ENCODE measurements at regions not wholly inside any gene's neighbourhood (a gene's known extent, or its start where the extent isn't known, plus 50 kb on each side); places are given as distances from the start of the nearest gene placed in this dataset.

DNA sequence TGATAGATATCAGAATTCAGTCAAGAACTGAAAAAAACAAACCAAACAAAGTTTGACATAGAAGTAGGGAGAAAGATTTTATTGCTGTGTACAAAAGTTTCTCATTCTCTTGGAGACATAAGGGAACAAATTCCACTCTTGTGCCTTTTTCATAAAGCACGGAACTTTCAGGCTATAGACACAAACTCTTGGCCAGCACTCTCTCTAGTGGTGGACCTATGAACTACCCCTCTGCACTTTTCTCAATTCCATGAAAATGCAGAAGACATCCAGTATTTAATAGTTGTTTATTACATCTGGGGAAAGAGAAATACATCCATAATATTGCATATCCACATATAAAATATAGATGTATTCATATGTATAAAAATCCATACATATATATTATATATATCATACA lies 291.6 kb upstream of the HS3ST1 start:
- no peak overlapping the region for H3K4me3 ChIP-seq (ENCODE audit: low read depth, low read length)
- DNase-seq (ENCODE audit: low read depth), result peak; percentile 74
- TF ChIP-seq, protein P1, sequence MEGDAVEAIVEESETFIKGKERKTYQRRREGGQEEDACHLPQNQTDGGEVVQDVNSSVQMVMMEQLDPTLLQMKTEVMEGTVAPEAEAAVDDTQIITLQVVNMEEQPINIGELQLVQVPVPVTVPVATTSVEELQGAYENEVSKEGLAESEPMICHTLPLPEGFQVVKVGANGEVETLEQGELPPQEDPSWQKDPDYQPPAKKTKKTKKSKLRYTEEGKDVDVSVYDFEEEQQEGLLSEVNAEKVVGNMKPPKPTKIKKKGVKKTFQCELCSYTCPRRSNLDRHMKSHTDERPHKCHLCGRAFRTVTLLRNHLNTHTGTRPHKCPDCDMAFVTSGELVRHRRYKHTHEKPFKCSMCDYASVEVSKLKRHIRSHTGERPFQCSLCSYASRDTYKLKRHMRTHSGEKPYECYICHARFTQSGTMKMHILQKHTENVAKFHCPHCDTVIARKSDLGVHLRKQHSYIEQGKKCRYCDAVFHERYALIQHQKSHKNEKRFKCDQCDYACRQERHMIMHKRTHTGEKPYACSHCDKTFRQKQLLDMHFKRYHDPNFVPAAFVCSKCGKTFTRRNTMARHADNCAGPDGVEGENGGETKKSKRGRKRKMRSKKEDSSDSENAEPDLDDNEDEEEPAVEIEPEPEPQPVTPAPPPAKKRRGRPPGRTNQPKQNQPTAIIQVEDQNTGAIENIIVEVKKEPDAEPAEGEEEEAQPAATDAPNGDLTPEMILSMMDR (conservative IDR thresholded peaks at IDR 0.05; ENCODE audit: low read depth, low read length), result peak; percentile 82

DNA sequence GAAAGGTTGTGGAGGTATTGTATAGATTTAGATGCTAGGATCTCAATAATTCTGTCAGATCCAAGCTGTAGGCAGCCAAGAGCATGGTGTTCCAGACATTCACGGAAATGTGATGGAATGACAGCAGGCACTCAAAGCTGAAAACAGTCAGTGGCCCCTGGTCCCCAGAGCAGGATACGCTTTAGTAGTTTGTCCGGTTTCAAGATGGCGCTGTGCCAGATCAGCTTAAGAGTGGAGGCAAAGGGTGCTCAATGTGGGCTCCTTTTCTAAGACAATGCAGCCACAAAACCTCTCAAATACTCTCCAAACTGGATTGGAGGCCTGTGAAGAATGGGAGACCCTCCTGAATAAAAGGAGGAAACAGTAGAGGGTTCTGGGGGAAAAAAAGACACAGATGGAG lies 291.2 kb upstream of the HS3ST1 start:
- TF ChIP-seq, protein P1 (conservative IDR thresholded peaks at IDR 0.05; ENCODE audit: low read depth, low read length), result no peak
- H3K4me3 ChIP-seq (ENCODE audit: low read depth, low read length), result no peak overlapping the region
- DNase-seq (ENCODE audit: low read depth), result no peak

DNA sequence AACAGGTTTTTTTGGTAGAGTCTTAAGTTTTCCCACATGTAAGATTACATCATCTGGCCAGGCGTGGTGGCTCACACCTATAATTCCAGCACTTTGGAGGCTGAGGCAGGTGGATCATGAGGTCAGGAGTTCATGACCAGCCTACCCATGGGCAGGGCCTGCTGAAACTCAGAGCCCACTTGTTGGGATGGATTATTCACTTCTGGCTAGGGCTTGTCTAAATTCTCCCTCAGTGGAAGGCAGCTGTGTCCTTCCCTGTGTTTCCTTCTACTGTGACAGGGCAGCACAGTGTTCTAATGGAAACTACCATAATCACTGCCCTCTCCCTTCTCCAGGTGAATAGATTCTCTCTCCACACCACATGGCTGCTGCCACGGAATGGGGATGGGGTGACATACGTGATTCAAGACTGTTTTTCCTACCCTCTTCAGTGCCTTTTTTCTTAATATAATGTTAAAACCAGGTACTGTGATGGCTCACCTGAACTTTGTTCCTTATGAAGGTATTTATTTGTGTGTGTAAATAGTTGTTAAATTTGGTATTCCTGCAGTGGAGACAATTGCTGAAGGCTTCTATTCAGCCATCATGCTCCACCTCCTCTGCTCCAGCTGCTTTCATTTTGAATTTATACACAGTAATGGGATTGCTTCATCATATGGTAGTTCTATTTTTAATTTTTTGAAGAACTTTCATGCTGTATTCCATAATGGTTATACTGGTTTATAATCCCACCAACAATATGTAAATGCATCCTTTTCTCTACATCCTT lies 287.2 kb upstream of the HS3ST1 start:
- no peak overlapping the region for H3K4me3 ChIP-seq (ENCODE audit: low read depth, low read length)
- DNase-seq (ENCODE audit: low read depth), result no peak
- TF ChIP-seq, protein P1 (conservative IDR thresholded peaks at IDR 0.05; ENCODE audit: low read depth, low read length), result no peak

DNA sequence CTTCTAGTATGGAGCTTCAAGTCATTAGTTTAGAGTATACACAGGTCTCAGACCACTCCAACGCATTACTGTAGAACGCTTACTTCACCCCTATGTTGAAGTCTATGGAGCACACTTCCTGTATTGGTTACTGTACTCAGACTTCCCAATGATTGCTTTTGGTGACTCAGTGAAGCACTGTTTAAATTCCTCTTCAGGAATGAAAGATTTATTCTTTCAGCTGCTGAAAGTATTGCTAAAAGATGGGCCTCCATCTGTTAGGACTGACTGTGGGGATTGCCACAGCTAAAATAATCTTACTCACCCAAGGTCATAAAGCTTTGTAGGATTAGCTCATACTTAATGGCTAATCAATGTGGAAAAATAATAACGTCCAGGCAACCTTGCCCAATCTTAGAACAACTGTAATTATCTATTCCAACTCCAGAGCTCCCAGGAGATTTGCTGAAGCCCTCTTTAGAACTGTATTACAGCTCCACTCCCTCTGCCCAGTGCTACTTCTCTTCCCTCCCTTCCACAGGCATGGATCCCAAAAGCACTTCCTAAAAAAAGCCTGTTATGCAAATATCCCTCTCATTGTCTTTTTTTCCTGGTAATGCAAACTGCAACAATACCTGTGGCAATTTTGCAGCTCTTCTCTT lies 281.9 kb upstream of the HS3ST1 start:
- peak; percentile 7 for DNase-seq (ENCODE audit: low read depth)
- no peak overlapping the region for H3K4me3 ChIP-seq (ENCODE audit: low read depth, low read length)
- TF ChIP-seq, protein P1 (conservative IDR thresholded peaks at IDR 0.05; ENCODE audit: low read depth, low read length), result no peak

DNA sequence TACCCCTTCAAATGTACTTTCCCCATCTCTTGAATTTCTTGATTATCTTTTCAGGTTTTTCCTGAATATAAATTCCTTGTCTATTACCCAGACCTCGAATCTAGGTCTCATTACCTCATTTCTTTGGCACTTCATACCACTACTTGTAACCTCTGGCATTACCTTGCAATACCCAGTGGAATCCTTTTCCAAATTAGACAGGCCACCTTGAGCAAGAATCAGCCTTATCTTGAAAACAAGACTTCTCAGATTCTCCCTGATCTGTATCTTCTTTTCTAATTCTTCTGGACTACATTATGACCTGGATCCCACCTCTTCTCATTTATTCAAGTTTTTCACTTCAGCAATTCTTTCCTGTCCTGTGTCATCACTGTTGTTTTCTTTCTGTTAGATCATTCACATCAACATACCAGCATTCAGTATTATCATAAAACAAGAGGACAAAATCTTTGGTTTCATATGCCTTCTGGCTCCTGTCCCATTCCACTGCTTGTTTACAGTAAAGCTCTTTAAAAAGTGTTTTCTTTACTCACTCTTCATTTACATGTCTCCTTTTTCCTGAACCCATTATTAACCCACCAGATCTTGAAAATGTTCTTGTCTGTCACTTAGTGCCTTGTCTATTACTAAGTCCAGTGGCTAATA lies 275.6 kb upstream of the HS3ST1 start:
- TF ChIP-seq, protein P1 (conservative IDR thresholded peaks at IDR 0.05; ENCODE audit: low read depth, low read length), result no peak
- peak; percentile 17 for DNase-seq (ENCODE audit: low read depth)
- no peak overlapping the region for H3K4me3 ChIP-seq (ENCODE audit: low read depth, low read length)

DNA sequence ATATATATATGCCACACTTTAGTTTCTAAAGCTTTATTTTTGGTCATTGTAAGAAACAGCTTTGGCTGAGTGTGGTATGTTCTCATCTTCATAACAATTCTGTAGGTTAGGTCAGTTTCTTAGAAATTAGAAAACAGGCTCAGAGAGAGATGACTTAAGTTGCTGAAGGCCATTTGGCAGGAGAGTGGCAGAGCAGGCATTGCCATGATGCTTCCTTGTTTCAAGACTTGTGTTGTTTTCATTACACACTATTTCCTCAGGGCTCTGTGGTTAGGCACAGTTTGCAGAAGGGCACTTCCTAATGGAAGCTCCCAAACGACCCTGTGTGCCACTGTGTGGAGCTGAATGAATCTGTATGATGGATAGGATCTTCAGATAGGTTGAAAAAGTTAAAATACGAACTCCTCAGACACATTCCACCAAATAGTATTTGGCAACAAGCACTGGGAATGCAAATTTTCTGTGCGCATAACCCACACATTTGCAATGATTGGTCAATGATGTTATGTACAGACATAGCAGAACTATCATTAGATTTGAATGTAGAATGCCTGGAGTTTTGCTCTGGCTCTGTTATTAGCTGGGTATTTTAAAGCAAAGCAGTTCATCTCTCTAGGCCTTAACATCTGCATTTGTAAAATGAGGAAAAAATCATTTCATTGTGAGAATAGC lies 274.3 kb upstream of the HS3ST1 start:
- TF ChIP-seq, protein P1 (conservative IDR thresholded peaks at IDR 0.05; ENCODE audit: low read depth, low read length), result no peak
- no peak overlapping the region for H3K4me3 ChIP-seq (ENCODE audit: low read depth, low read length)
- DNase-seq (ENCODE audit: low read depth), result no peak
